HUES64 (cell line): ENCODE measurements at regions not wholly inside any gene's neighbourhood (a gene's known extent, or its start where the extent isn't known, plus 50 kb on each side); places are given as distances from the start of the nearest gene placed in this dataset.

Source experiments
- H3K27ac ChIP-seq: 2 replicates; pipeline ENCODE4 v1.7.0; 2013; ENCODE audit warnings: low read depth, low read length, inconsistent platforms
- H3K27me3 ChIP-seq: 2 replicates; pipeline ENCODE4 v1.6.1; 2013; ENCODE audit warnings: mild to moderate bottlenecking, low read length; ENCODE audit not compliant: insufficient read depth
- H3K36me3 ChIP-seq: 2 replicates; pipeline ENCODE4 v1.6.1; 2013; ENCODE audit warnings: mild to moderate bottlenecking, low read length; ENCODE audit not compliant: insufficient read depth
- H3K4me1 ChIP-seq: 2 replicates; pipeline ENCODE4 v1.6.1; 2013; ENCODE audit warnings: mild to moderate bottlenecking, low read length, moderate library complexity; ENCODE audit not compliant: insufficient read depth
- H3K4me3 ChIP-seq: 2 replicates; pipeline ENCODE4 v1.5.1; 2013; ENCODE audit warnings: mild to moderate bottlenecking, low read length, moderate library complexity
- H3K9ac ChIP-seq: 2 replicates; pipeline ENCODE4 v1.6.1; 2013; ENCODE audit warnings: mild to moderate bottlenecking, low read depth, low read length
- H3K9me3 ChIP-seq: 2 replicates; pipeline ENCODE4 v1.6.1; 2013; ENCODE audit warnings: low read depth, low read length; ENCODE audit not compliant: insufficient read depth
- WGBS: fragments of 150-250, 120-280 bp; methylation state at CpG from one replicate; pipeline ENCODE4 v1.1.7; 2013; ENCODE audit warnings: missing lambda C conversion rate; 5-methylcytosine and 5-hydroxymethylcytosine counted together

DNA sequence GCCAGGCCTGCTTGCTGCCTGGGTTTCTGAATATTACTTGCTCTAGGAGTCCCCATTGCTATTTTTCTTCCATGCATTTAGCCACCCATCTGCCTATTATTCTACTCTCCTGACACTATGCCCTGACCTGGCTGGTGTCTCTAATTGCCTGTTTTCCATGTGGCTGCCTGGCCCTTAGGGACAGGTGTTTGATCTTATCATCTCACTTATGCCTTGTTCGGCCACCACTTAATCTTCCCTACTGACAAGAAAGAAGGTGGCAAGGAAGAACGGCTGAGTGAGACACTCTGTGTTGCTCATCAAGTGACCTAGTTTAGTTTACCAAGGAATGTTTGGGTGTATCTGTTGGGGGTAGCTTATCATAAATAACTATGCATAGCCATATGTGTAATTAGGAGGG lies 50.4 kb upstream of the RAPH1 start:
- no peaks in the 10 kb centered on the region for H3K27me3 ChIP-seq
- WGBS: 73% methylated on average over 2 of the region's 2 CpGs
- no peak overlapping the region for H3K4me3 ChIP-seq
- H3K27ac ChIP-seq: no peak overlapping the region
- 0 out of 2 replicates have a peak, but pooled peaks cover 3% of the 10 kb centered on the region for H3K4me1 ChIP-seq
- H3K36me3 ChIP-seq: no peaks in the 10 kb centered on the region
- H3K9me3 ChIP-seq: no peaks in the 10 kb centered on the region
- H3K9ac ChIP-seq: no peak overlapping the region

DNA sequence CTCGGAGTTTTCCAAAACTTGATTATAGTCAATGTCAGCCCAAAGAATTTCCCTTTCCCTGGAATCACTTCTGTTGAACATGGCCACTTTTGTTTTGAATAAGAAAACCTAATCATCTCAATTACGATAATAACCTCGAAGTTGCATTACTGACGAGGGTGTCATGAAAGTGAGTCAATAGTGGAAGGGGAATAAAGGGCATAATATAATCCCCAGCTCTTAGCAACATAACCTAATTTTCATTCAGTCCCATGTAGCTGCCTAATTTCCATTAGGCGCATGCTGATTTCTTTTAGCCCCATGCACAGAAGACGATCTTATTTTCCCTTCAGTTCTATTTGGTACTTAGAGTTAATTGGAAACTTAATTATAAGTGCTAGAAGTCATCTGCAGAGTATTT lies 51.1 kb upstream of the RAPH1 start:
- Histone ChIP-seq H3K4me1 (0 out of 2 replicates have a peak, but pooled peaks cover 3% of the 10 kb centered on the region), H3K4me3 (no peak overlapping the region), H3K36me3 (no peaks in the 10 kb centered on the region), H3K9me3 (no peaks in the 10 kb centered on the region), H3K9ac (no peak overlapping the region), H3K27ac (no peak overlapping the region), H3K27me3 (no peaks in the 10 kb centered on the region)
- WGBS: 99% methylated on average over 4 of the region's 6 CpGs

DNA sequence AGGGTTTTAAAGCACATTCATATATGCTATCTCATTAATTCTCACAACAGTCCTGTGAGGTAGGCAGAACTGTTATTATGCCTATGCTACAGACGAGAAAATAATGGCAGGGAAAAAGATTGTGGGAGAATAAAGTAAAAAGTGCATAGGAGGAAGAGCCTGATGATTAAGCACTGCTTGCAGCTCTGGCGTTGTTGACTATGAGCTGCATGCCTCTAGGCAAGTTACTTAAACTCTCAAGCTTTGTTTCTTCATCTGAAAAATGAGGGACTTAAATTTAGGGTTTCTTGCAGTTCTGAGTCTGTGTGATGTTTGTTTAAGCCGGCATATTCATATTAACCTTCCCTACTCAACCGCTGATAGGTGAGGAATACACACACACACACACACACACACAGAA lies 51.6 kb upstream of the RAPH1 start:
- Histone ChIP-seq H3K9me3 (no peaks in the 10 kb centered on the region), H3K27ac (no peak overlapping the region), H3K4me1 (0 out of 2 replicates have a peak, but pooled peaks cover 3% of the 10 kb centered on the region), H3K36me3 (no peaks in the 10 kb centered on the region), H3K27me3 (no peaks in the 10 kb centered on the region), H3K9ac (no peak overlapping the region), H3K4me3 (no peak overlapping the region)
- WGBS: 78% methylated on average over 2 of the region's 4 CpGs

DNA sequence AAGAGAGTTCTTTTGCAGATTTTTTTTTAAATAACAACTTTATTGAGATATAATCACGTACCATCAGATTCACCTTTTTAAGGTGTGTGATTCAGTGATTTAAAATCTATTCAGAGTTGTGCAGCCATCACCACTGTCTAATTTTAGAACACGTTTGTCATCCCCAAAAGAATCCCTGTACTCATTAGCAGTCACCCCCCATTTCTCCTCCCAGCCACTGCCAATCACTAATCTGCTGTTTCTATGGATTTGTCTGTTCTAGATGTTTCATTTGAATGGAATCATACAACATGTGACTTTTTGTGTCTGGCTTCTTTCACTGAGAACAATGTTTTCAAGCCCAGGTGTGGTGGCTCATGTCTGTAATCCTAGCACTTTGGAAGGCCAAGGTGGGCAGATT lies 55.4 kb upstream of the RAPH1 start:
- Histone ChIP-seq H3K36me3 (no peaks in the 10 kb centered on the region), H3K9me3 (no peaks in the 10 kb centered on the region), H3K27ac (no peak overlapping the region), H3K9ac (no peak overlapping the region), H3K4me1 (0 out of 2 replicates have a peak, but pooled peaks cover 3% of the 10 kb centered on the region), H3K4me3 (no peak overlapping the region), H3K27me3 (no peaks in the 10 kb centered on the region)
- 75% methylated on average over 1 of the region's 2 CpGs for WGBS

DNA sequence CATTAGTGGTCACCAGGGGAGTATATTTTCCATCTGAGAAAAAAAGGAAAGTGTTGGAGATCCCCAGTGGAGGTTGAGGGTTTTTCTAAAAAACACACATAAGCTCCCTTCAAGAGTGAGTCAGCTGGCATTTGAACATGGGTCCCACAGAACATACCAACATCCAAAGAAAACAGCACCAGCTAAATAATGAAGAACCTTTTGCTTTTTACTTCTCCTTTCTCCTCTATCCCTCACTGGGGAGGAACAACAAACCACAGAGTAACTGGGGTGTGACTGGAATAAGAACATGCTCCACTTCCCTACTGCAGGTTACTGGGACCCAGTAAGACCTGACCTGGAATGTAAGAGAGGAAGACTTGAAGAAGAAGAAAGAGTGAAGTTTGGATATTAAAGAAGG lies 56.5 kb upstream of the RAPH1 start:
- Histone ChIP-seq H3K4me3 (no peak overlapping the region), H3K27ac (no peak overlapping the region), H3K4me1 (no peaks in the 10 kb centered on the region), H3K36me3 (no peaks in the 10 kb centered on the region), H3K27me3 (no peaks in the 10 kb centered on the region), H3K9ac (no peak overlapping the region), H3K9me3 (no peaks in the 10 kb centered on the region)

DNA sequence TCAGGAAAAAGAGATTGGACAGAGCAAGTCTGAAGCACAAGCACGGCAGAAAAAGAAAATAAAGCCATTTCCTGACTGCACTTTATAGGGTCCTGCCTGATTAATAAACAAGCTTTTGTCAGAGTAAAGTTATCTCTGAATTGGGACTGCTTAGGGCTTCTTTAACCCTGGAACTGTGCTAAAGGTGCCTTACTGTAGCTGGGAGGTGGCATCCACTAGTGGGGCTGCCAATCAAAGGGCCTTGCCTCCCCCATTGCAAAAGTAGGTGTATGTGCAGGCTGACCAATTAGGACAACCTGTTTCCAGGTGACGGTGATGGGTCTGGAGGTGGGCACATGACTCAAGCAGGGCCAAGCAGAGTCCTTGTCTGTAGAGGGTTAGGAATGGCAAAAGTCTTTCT lies 57.4 kb upstream of the RAPH1 start:
- Histone ChIP-seq H3K27me3 (no peaks in the 10 kb centered on the region), H3K27ac (no peak overlapping the region), H3K9ac (no peak overlapping the region), H3K4me3 (no peak overlapping the region), H3K9me3 (no peaks in the 10 kb centered on the region), H3K4me1 (no peaks in the 10 kb centered on the region), H3K36me3 (no peaks in the 10 kb centered on the region)
- 95% methylated on average over 2 of the region's 2 CpGs for WGBS

DNA sequence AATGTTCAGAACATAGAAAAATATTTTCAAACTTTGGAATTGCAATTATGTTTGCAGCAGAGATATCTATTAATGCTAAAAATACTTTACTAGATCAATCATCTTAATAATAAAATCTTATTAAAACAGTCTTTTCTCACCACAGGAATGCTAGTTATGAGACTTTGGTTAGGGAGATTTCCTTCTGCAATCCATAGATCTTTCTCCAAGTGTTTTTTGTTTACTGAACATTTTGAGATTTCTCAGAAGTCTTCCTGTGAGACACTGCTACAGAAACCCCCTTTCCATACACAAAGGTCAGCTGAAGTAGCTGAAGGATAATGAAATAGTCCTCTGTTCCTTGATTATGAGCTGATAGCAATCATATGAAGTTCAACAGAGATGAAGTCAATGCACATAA lies 59.4 kb upstream of the RAPH1 start:
- H3K36me3 ChIP-seq: no peaks in the 10 kb centered on the region
- no peaks in the 10 kb centered on the region for H3K4me1 ChIP-seq
- no peak overlapping the region for H3K4me3 ChIP-seq
- no peak overlapping the region for H3K27ac ChIP-seq
- no peaks in the 10 kb centered on the region for H3K27me3 ChIP-seq
- H3K9ac ChIP-seq: no peak overlapping the region
- no peaks in the 10 kb centered on the region for H3K9me3 ChIP-seq

DNA sequence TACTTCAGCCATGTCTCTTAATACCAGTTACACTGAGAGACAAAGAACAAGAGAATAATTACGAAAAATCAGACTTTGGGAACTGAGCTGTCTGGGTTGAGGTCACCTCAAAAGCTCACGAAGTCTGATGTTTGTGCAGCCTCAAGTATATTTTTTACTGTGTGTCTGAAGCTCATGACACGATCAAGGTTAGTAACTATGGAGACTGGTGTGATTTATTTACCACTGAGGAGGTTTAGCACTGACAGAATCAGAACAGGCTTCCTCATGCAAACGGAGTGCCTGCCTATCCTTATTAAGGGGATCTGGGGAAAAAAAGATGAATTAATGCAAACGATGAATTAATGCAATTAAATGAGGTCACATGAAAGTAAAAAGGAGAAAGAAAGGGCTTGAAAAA lies 61.1 kb upstream of the RAPH1 start:
- Histone ChIP-seq H3K27ac (no peak overlapping the region), H3K27me3 (no peaks in the 10 kb centered on the region), H3K36me3 (no peaks in the 10 kb centered on the region), H3K9me3 (no peaks in the 10 kb centered on the region), H3K9ac (no peak overlapping the region), H3K4me1 (peaks cover 4% of the 10 kb centered on the region; the same call in 1 of the 2 replicates), H3K4me3 (no peak overlapping the region)
- 94% methylated on average over 5 of the region's 5 CpGs for WGBS

DNA sequence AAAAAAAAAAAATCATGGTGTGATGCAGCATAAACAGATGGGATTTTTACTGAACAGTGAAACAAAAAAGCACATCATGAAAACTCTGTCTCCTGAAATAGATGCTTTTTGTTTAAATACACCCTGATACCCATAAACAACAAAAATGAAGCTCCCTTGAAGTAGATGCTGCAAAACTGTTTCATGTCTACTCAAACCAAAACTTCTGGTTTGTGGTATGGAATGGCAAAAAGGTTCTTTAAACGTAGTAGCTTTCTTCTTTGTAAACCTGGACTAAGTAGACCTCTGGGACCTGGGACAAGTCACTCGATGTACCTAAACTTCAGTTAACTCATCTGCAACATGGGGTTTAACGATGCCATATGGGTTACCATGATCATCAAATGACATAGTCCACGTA lies 64.4 kb upstream of the RAPH1 start:
- Histone ChIP-seq H3K9me3 (no peaks in the 10 kb centered on the region), H3K27me3 (no peaks in the 10 kb centered on the region), H3K36me3 (no peaks in the 10 kb centered on the region), H3K27ac (no peak overlapping the region), H3K4me1 (peaks cover 4% of the 10 kb centered on the region; the same call in 1 of the 2 replicates), H3K9ac (no peak overlapping the region), H3K4me3 (no peak overlapping the region)
- 94% methylated on average over 4 of the region's 4 CpGs for WGBS

DNA sequence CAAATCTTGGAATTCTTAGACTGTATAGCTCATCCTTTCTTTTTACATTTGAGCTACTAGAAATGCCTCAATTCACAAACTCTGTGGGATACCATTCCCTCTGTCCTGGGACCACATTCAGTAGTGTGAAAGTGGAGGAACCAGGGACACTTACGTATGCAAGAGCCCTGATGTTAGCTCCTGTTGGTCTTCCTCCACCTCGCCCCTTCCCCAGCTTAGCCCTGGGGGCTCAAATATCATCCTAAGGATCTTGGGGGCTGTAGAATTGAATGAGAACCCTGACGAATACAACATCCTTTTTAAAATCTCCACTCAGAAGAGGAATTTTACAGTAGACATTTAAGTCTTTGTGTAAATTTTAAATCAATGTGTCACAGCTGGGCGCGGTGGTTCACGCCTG lies 65.2 kb upstream of the RAPH1 start:
- Histone ChIP-seq H3K4me1 (peaks cover 4% of the 10 kb centered on the region; the same call in 1 of the 2 replicates), H3K9me3 (no peaks in the 10 kb centered on the region), H3K27me3 (no peaks in the 10 kb centered on the region), H3K4me3 (no peak overlapping the region), H3K9ac (no peak overlapping the region), H3K36me3 (no peaks in the 10 kb centered on the region), H3K27ac (no peak overlapping the region)
- 67% methylated on average over 5 of the region's 6 CpGs for WGBS

DNA sequence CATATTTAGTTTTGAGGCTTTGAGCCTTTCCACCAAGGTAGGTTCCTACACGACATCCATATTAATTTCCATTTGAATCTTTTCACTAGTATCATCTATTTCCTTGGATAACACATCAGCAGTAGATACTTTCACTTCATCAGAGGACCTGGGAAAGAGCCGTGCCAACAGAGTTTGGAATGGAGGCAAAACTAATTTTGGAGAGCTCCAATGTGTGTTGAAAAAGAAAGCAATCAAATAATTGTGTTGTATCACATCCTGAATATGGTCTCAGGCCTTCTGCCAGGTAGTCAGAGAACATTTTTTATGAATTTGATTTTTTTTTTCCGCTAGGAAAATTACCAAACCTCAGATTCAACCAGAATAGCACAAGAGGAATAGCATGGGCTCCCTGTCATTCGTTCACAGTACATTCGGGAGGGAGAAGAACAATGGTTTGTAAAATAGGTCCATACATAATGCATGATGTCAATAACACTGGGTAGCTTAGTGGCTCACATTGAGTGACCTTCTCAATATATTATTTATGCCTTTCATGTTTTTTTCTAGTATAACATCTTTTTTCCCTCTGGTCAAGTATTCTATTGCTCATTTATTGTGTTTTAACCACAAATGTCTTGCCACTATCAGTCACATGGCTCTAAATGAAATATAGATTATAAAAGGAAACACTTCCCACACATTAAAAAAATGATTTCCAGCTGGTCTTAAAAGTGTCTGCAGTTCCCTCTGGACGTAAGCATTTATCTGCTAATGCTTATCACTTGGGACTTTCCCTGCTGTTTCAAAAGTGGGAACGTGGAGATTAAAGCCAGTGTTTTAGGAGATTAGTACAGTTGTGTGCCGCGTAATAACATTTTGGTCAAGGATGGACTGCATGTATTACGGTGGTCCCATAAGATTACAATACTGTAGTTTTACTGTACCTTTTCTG lies 68.6 kb upstream of the RAPH1 start:
- Histone ChIP-seq H3K27ac (no peak overlapping the region), H3K4me1 (peaks cover 4% of the 10 kb centered on the region; the same call in 1 of the 2 replicates), H3K27me3 (no peaks in the 10 kb centered on the region), H3K9ac (no peak overlapping the region), H3K4me3 (no peak overlapping the region), H3K36me3 (no peaks in the 10 kb centered on the region), H3K9me3 (no peaks in the 10 kb centered on the region)
- WGBS: 91% methylated on average over 10 of the region's 10 CpGs
